Keratinocyte (primary cell): ENCODE measurements at regions not wholly inside any gene's neighbourhood (a gene's known extent, or its start where the extent isn't known, plus 50 kb on each side); places are given as distances from the start of the nearest gene placed in this dataset.

Experiments
- DNase-seq: peaks from one replicate; pipeline ENCODE4 v3.0.0-alpha.2; 2011; ENCODE audit warnings: low read depth, missing footprints, low spot score
- FAIRE-seq: peaks from 2 replicates; lab custom pipeline; 2011; peaks lifted over from hg19 to GRCh38; lab: Jason Lieb, UNC
- H2AFZ ChIP-seq: 2 replicates; pipeline ENCODE4 v1.6.0; 2012; ENCODE audit warnings: low read length, control low read depth, inconsistent platforms; ENCODE audit not compliant: control insufficient read depth
- H3K27ac ChIP-seq: 2 replicates; pipeline ENCODE4 v1.5.1; 2011; ENCODE audit warnings: low read length; ENCODE audit not compliant: control insufficient read depth, insufficient read depth
- H3K27me3 ChIP-seq: 3 replicates; pipeline ENCODE4 v1.6.0; 2011; ENCODE audit warnings: low read length; ENCODE audit not compliant: control insufficient read depth, insufficient read depth; ENCODE audit errors: extremely low read depth
- H3K36me3 ChIP-seq, 2 experiments: 2 replicates in 1 of 2; 3 replicates in 1 of 2; pipeline ENCODE4 v1.5.1; 2011; ENCODE audit warnings: low read length in 2 of 2, mild to moderate bottlenecking in 1 of 2; ENCODE audit not compliant: control insufficient read depth in 2 of 2, insufficient read depth in 2 of 2; ENCODE audit errors: extremely low read depth in 1 of 2
- H3K4me1 ChIP-seq: 3 replicates; pipeline ENCODE4 v1.5.1; 2011; ENCODE audit warnings: low read length; ENCODE audit not compliant: control insufficient read depth, insufficient read depth; ENCODE audit errors: extremely low read depth
- H3K4me2 ChIP-seq: 3 replicates; pipeline ENCODE4 v1.6.0; 2011; ENCODE audit warnings: low read depth, low read length; ENCODE audit not compliant: control insufficient read depth, insufficient read depth; ENCODE audit errors: extremely low read depth
- H3K4me3 ChIP-seq, 3 experiments: fragments of 200-600 bp in 1 of 3; sonication (generic) in 1 of 3; 2 replicates in 2 of 3; 3 replicates in 1 of 3; pipeline ENCODE4 v1.5.1; 2011 to 2016; ENCODE audit warnings: low read length in 3 of 3, mild to moderate bottlenecking in 3 of 3, control low read depth in 2 of 3, inconsistent platforms in 1 of 3, low read depth in 1 of 3, mixed read lengths in 1 of 3, mixed run types in 1 of 3, moderate library complexity in 1 of 3; ENCODE audit not compliant: control insufficient read depth in 2 of 3, insufficient read depth in 2 of 3; ENCODE audit errors: extremely low read depth in 1 of 3
- H3K79me2 ChIP-seq: 2 replicates; pipeline ENCODE4 v1.6.0; 2012; ENCODE audit warnings: low read length; ENCODE audit not compliant: control insufficient read depth, insufficient read depth
- H3K9ac ChIP-seq: 3 replicates; pipeline ENCODE4 v1.6.0; 2011; ENCODE audit warnings: low read length; ENCODE audit not compliant: control insufficient read depth, insufficient read depth; ENCODE audit errors: extremely low read depth
- H3K9me1 ChIP-seq: 3 replicates; pipeline ENCODE4 v1.6.0; 2011; ENCODE audit warnings: low read length; ENCODE audit not compliant: control insufficient read depth, insufficient read depth; ENCODE audit errors: extremely low read depth
- H3K9me3 ChIP-seq: 2 replicates; pipeline ENCODE4 v1.5.1; 2012; ENCODE audit warnings: low read depth, low read length; ENCODE audit not compliant: control insufficient read depth
- H4K20me1 ChIP-seq: 3 replicates; pipeline ENCODE4 v1.6.0; 2011; ENCODE audit warnings: low read length; ENCODE audit not compliant: control insufficient read depth, insufficient read depth; ENCODE audit errors: extremely low read depth
- CTCF ChIP-seq, 3 experiments: IDR thresholded peaks in 1 of 3; conservative IDR thresholded peaks in 1 of 3; optimal IDR thresholded peaks in 1 of 3; 2 replicates in 2 of 3; 3 replicates in 1 of 3; pipeline versions ENCODE3 to v1.5.1; 2011; ENCODE audit warnings: low read length in 3 of 3, mild to moderate bottlenecking in 3 of 3, moderate library complexity in 2 of 3, control low read depth in 1 of 3, inconsistent platforms in 1 of 3; ENCODE audit not compliant: insufficient read depth in 2 of 3; ENCODE audit errors: extremely low read depth in 1 of 3
- EZH2 ChIP-seq: IDR thresholded peaks from one replicate; pipeline ENCODE4 v1.6.1; 2012; ENCODE audit warnings: inconsistent platforms, mild to moderate bottlenecking, low read length, moderate library complexity
- dilution Hi-C: fragments of 300-500 bp; cut with MboI; formaldehyde crosslinking; loops from one replicate; pipeline ENCODE4 v1.7.0; 2020; ENCODE audit warnings: low sequenced_read_pairs; ENCODE audit not compliant: extremely low pct_ligation_motif_present

- Histone ChIP-seq H2AFZ (no peak overlapping the region), H4K20me1 (no peaks in the 10 kb centered on the region), H3K27ac (no peak overlapping the region), H3K27me3 (peaks cover 4% of the 10 kb centered on the region), H3K4me1 (no peaks in the 10 kb centered on the region), H3K9me3 (no peaks in the 10 kb centered on the region), H3K4me2 (no peak overlapping the region), H3K9ac (no peak overlapping the region), H3K4me3 (no peak overlapping the region), H3K9me1 (no peaks in the 10 kb centered on the region), H3K36me3 (no peaks in the 10 kb centered on the region), H3K79me2 (no peaks in the 10 kb centered on the region)
- no peak for DNase-seq
- dilution Hi-C loops, result no loop called here
- no peak for TF ChIP-seq EZH2
- FAIRE-seq, result no peak
Observed at GRCh38 chr13:26942184-26942583, 181.6 kb upstream of the GPR12 start.

- Histone ChIP-seq H3K4me2 (no peak overlapping the region), H3K9me1 (no peaks in the 10 kb centered on the region), H3K27me3 (peaks cover 4% of the 10 kb centered on the region), H3K4me3 (no peak overlapping the region), H3K79me2 (no peaks in the 10 kb centered on the region), H3K9me3 (no peaks in the 10 kb centered on the region), H3K9ac (no peak overlapping the region), H4K20me1 (no peaks in the 10 kb centered on the region), H3K4me1 (no peaks in the 10 kb centered on the region), H3K36me3 (no peaks in the 10 kb centered on the region), H3K27ac (no peak overlapping the region), H2AFZ (no peak overlapping the region)
- DNase-seq, result no peak
- FAIRE-seq, result no peak
- dilution Hi-C loops, result no loop called here
- TF ChIP-seq EZH2 (no peak), CTCF (optimal IDR thresholded peaks at IDR 0.05 in 1 of 3, IDR thresholded peaks at IDR 0.05 in 1 of 3, conservative IDR thresholded peaks at IDR 0.05 in 1 of 3; ENCODE audit: extremely low read depth in 1 of 3, insufficient read depth in 2 of 3, low read length in 3 of 3) (no peak)
Observed at GRCh38 chr13:26941345-26942174, 181.0 kb upstream of the GPR12 start.
